GM21619 (cell line): ENCODE measurements at regions not wholly inside any gene's neighbourhood (a gene's known extent, or its start where the extent isn't known, plus 50 kb on each side); places are given as distances from the start of the nearest gene placed in this dataset.

Source experiments
- ATAC-seq: cut with Tn5 transposase; IDR thresholded peaks from one replicate; pipeline ENCODE4 v1.9.1; 2021; ENCODE audit not compliant: unreplicated experiment

DNA sequence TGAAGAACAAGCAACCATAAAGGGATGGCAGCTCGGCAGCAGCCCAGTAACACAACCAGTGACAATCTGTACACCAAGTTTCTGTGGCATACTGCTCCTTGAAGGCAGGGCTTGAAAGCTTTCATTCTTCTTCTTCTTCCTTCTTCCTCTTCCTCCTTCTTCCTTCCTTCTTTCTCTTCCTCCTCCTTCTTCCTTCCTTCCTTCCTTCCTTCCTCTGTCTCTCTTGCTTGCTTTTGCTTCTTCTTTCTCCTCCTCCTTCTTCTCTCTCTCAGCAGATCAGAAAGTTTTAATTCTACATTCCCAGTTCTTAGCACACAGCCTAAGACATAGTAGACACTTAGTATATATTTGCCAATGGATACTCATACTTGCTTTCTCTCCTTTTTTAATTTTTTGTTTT is 95.9 kb downstream of the GLUL start:
- ATAC-seq = no peak

DNA sequence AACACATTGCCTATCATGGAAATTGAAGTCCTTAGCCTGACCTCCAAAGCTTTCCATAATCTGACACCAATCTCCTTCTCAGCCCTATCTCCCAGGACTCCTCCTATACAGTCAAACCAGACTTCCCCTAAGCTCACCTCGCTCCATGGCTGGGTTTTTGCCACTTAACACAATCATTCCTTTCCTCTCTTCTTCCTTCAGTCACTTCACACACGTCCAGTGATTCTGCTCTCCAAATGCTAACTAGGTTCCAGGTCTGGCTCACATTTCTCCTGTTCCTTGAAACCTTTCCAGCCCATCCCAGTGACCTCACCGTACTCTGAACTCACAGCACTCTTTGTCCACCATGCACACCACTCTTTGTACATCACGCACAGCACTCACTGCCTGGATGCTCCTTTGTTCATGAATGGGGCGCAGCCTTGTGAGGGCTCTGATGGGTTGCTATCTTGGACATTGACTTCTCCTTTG is 98.4 kb downstream of the GLUL start:
- no peak for ATAC-seq

DNA sequence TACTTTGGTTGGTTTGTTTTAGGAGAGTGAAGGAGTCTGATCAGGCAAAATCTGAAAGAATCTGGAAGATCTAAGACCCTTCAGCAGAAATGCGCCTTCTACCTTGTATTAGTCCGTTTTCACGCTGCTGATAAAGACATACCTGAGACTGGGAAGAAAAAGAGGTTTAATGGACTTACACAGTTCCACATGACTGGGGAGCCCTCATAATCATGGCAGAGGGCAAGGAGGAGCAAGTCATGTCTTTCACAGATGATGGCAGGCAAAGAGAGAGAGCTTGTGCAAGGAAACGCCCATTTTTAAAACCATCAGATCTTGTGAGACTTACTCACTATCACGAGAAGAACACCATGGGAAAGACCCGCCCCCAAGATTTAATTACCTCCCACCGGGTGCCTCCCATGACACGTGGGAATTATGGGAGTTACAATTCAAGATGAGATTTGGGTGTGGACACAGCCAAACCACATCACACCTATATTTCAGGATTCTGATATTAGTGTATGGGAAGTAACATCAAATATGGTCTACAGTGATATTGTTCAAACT is 99.3 kb downstream of the GLUL start:
- ATAC-seq = no peak

DNA sequence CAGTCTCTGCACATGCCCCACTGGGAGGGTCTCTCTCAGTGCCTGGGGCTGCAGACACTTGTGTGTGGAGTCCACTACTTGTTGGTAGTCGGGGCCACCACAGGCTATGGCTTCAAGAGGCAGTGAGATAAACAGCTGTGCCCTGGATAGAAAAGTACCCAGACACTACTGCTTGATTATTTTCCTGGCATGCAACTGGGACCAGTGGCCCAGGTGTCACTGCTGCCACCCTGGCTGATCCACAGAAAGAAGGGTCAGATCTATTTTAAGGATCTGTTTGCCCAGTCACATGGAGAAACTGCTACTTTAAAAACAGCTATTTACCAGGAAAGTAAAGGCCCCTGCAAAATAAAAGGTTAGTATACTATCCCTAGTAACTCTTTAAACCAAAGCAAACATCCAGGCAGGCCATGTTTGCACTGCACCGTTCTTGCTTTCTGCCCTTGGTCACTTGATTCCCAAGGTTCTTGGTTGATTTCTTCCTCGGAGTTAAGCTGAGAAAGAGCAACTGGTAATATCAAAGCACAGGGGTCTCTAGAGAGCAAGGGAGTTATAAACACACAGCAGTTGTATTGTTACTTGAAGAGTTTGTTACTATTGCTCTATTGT is 99.9 kb downstream of the GLUL start:
- no peak for ATAC-seq

DNA sequence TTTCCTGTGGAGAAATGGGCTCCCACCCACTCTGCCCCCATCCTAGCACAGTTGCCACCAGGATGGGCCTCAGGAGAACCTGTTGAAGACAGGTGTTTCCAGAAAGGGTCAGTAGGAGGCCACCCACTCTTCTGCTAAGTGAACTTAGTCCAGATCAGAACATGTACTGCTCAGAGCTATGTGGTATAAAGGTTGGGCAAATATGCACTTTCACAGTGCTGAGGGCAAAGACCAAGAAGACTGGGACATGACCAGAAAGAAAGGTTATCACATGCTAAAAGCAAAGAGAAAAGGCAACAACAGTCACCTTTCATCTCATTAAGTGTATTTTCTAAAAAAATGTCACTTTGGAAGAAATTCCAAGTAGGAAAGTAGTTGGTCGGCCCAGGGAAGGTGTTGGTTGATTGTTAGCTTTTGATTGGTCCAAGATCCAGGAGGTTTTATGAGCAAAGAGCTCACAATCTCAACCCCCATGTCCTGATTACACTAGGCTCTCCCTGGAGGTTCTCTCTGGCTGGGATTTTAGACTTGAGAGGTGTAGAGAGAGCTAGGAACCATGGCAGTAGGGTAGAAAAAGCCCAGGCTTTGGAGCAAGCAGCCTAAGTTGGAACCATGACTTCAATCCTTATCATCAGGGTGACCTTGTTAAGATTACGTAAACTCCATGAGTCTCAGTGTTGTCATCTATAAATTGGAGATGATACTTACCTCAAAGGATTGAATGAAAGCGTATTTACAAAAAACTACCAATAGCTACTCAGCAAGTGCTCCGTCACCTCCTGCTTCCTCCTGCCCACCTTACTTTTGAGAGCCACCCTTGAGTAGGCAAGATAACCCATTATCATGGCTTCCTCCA is 102.6 kb downstream of the GLUL start:
- no peak for ATAC-seq

DNA sequence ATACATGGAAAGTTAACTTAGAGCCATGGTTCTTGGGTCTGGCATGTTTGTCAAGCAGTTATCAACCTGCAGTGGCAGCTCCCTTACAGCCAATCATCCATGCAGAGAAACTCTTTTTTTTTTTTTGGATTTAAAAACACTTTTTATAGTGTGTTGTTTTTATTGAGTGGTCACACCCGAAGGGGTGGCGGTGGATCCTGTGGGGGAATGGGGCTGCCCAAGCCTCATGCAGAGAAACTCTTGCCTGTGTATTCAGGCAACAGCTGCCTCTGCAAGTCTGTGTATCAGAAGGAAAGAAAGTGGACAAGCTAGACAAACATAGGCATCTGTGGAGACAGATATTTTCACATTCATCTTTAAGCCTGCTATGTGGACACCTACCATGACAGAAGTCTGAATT is 104.8 kb downstream of the GLUL start:
- ATAC-seq = no peak

DNA sequence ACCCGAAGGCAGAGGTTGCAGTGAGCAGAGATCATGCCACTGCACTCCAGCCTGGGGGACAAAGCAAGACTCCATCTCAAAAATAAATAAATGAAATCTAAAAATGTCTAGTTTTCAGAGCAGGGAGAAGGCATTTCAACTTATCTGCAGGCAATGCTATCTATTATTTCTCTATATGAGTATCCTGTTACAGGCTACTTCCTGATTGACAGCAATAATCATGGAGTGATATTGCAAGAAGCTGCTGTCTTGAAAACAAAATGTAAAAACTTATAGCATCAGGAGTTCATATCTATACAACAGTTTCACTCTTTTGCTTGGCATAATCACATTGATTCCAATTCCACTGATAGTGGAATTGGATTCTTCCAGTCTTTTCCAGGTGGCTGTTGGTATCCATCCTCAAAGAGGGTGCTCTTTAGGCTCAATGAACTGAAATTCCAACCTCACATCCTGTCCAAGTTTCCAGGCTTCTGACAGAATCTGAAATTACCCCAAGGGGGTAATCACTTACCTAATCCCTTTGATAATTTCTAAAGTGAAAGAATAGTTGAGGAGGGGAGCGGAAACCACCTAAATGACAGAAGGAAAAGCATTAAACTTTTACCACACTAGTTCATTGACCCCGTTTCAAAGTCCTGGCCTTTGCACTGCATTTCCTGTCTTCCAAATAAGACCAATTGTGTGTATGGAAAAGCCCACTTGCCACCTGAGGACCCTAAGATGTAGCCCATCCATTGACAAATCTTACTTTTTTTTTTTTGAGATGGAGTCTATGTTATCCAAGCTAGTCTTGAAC is 107.6 kb downstream of the GLUL start:
- ATAC-seq = no peak

DNA sequence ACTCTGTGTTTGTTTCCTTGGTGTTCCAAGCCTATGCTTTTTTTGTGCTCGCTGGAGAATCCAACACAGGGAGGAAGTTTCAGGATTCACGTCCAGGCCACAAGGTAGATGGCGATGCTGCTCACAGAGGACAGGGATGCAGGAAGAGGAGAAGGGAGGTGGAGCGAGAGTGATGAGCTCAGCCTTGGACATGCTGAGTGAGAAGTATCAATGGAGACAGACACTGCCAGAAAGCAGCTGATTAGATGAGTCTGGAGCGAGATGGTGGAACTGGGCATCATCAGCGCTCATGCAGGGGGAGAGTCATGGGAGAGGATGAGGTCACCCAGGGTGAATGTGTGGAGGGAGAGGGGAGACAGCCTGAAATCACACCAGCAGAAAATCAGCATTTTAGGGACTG is 110.0 kb downstream of the GLUL start:
- ATAC-seq = no peak

DNA sequence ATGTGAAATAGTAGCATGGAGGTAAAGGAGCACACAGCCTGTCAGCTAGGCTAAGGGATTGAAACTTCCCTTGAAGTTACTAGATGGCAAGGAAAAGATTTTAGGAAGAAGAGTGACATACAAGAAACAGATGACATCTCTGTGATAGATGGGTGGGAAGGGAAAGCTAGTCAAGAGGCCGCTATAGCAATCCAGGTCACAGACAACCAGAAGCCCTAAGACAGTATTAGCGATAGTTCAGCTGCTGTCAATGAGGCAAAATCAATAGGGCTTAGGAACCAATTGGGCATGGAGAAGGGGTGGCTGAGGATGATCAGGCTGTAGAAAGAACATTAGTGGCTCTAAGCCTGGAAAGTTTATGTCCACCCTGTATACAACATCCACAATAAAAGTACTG is 111.1 kb downstream of the GLUL start:
- no peak for ATAC-seq

DNA sequence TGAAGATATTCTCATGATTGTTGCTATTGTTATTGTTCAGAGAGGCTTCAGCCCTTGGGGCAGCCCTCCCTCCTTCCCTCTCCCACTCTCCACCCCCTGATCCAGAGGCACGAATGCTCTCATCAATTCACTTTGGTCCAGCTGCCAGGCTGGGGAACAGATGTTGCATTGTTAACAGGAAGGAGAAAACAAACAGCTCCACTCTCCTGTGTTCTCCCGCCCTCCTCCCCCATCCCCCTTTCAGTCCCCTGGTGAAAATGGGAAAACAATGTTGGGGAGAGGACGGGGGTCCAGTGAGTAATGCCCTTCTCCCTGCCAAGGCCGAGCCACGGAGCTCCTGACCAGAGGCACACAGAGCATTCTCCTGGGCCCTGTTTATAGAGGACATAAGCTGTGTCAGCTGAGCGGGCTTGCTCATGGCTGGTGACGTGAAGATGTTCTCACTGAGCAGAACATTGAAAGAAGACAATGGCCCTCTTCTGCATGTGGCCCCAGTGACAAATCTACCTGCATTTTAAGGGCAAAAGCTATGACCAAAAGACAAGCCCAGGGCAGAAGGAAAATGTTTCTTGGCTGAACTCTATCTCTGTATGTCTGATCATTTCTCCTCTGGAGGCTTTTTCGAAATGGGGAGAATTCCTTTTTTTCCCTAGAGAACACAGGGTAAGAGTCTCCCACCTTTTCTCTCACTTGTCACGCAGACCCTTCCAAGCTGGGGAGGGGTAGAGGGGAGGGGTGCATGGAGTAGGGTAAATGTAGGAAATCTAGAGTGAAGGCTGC is 111.7 kb downstream of the GLUL start:
- no peak for ATAC-seq

DNA sequence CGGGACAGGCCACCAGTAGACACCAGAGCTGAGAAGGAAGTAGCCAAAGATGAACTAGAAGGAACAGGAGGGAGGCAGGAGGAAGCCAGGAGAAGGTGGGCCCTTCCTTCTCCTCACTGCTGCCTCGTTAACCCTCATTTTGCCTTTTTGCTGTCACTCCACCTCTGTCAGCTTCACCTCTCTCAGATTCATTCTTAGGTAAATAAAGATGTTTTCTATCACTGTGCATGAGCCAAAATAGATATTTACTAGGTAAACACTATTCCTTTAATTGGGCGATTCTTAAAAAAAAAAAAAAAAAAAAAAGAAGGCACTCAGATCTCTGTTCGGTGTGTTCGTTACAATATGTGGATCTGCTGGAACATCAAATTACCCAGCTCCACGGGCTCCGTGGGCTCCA is 112.3 kb downstream of the GLUL start:
- no peak for ATAC-seq

DNA sequence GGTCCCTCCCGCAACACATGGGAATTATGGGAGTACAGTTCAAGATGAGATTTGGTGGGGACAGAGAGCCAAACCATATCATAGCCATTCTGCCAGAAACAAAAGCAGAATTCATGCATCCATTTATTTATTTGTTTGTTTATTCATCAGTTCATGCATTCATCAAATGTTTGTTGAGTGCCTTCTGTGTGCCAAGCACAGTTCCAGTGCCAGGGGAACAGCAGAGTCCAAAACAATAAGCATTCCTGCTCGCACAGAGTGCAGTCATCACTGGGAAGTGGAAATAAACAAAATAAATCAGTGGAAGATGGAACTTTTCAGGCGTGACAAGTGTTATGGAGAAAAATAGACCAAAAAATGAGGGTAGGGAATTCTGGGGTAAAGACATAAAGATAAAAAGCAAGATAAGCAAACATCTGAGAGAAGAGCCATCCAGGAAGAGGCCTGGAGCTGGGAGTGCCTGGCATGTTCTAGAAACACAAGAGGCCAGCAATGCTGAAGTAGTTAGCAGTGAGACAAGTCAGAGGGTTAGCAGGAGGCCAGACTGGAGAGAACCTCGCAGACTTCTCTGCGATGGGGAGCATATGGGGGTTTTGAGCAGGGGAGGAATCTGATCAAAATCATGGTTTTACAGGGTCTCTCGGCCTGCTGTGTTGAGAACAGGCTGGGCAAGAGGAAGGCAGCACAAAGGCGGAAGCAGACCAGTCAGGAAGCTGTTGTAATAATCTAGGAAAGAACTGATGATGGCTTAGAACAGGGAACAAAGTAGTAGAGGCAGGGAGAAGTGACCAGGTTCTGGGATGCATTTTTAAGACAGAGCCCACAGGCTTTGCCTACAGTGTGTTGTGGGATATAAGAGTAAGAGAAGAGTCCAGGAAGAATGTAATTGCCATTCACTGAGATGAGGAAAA is 113.2 kb downstream of the GLUL start:
- ATAC-seq = no peak

DNA sequence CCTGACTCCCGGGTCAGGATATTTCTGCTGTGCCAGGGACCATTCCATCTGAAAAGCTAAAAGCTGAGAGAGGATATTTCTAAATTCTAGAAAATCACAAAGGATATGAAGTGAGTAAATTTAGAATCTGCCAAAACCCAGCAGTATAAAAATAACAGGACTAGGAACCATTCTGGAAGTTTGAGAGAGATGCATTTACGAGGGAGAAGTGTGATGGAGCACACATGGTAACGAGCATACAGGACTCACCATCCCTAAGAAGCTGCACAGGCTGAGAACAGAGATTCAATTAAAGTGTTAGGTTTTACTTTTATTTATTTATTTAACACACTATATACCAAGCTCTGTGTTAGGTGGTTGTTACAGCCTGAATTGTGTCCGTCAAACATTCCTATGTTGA is 116.3 kb downstream of the GLUL start:
- no peak for ATAC-seq

DNA sequence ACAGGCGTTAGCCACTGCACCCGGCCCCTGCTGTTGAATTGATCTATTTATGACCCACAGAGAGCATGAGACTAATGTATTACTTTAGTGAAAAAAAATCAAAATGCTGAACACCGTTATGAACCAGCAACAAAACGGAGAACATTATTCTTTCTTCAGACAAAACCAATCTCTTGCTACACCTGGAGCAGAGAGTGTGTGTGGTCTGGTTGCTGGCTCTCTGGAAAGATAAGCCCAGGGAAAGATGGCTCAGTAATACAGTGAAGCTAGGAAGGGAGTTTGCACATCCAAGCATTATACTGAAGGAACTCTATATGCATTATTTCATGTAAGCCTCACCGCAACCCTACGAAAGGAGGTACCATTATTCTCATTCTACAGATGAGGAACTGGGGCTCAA is 117.0 kb downstream of the GLUL start:
- ATAC-seq = no peak

DNA sequence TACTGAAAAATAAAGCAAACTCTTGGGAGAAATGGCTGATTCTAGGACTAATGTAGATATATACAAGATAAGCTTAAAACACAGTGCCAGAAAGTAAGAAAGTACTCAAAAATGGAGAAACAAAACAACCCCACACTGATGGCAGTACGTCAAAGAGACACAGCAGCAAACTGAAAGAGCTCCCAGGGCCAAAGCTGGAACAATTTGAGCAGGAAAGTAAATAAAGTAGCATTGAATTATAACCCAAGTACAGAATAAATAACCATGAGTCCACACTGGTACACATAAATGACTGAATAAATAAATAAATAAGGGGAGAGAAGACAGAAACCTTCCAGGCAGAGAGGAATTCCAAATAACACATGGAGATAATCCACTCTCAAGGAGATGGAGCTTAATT is 120.9 kb downstream of the GLUL start:
- ATAC-seq = no peak

DNA sequence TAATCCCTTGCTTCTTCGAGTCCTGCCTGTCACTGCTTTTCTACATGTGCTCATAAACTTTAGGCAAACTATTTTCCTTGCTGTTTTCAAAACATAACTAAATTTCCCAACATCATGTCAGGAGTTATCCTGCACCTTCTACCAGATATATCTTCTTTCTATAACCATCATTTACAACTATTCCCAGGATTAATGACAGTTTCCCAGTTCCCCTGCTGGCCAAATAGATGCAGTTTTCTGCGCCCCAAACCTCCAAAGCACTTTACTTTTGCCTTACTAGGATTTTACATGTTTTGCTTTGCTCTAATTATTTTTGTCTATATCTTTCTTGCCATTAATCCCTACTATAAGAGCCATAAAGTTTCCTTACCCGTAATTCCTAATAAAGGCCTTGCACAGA is 122.5 kb downstream of the GLUL start:
- ATAC-seq = no peak

DNA sequence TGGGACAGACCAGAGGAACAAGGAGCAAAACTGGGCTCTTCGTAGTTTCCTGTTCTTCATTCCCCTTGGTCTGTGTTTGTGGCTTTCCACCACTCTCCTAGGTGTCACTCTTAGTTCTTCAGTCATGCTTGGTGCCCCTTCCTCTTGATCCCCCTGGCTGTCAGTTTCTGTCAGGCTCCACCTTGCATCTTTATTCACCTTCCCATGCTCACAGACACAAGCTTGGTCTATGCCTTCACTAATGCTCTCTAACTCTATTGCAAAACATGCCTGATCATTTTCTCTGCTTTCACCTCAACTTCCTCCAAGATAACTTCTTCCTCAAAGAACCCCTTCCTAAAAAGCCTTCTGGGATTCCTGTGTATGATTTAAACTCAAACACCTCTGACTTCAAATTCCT is 122.9 kb downstream of the GLUL start:
- ATAC-seq = no peak

DNA sequence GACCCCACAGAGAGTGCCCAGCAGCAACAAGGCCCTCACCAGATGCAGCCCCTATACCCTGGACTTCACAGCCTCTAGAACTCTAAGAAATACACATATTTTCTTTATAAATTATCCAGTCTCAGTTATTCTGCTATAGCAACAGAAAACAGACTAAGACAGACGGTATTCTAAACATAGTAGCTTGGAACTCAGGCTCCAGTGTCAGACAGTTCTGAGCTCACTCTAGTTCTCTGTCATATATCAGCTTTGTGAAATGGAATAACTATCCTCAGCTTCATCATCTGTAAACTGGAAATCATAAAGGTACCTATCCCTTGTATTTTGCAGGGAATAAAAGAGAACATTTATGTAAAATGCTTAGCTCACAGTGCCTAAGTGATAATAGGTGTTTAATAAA is 127.4 kb downstream of the GLUL start:
- ATAC-seq = no peak

DNA sequence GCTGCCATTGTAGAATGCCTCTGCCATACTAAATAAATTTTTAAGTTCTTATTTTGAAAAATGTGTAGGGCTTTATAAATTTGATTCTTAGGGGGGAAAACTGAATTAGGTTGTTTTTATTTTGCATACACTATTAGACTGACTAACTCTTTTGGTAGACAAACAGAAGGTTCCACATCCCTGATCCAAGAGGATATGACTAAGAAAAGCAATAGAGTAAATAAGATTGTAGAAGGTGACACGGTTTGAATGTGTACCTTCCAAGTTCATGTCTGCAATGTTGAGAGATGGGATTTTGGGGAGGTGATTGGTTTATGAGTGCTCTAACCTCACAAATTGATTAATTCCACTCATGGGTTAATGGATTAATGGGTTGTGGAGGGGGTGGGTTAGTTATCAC is 127.9 kb downstream of the GLUL start:
- no peak for ATAC-seq

DNA sequence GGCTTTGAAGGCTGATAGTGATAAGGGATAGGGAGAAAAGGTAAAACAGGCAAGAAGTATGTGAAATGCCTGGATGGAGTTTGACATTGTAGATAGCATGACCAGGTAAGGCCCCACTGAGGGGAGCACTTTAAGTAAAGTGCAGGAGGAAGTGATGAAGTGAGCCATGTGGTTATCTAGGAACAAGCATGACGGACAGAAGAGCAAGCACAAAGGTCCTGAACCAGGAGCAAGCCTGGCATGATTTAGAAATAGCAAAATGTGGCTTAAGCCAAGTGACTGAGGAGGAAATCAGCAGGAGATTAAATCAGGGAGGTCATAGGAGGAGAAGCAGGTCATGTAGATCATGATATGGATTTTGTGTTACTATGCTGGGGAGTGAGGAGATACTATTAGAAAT is 129.2 kb downstream of the GLUL start:
- no peak for ATAC-seq
